PC-3 (cell line): ENCODE measurements at regions not wholly inside any gene's neighbourhood (a gene's known extent, or its start where the extent isn't known, plus 50 kb on each side); places are given as distances from the start of the nearest gene placed in this dataset.

ENCODE experiments used
- ATAC-seq: fragments of 200-7000 bp; cut with Tn5 transposase; 2 replicates; pipeline ENCODE4 v1.9.1; 2020; ENCODE audit warnings: mild to moderate bottlenecking, moderate library complexity
- BruUV-seq: library from RNA; stranded (reverse); fragments of 400-500 nt; replicated peaks from 2 replicates; lab custom pipeline; 2021; lab: Mats Ljungman, UMichigan
- CTCF ChIA-PET: fragments of 300-600 bp; sonication (Branson Sonifier 250); formaldehyde crosslinking; loops from one replicate; lab custom pipeline; 2022; ENCODE audit warnings: antibody characterized with exemption; lab: Charles Lee
- POLR2A ChIA-PET: fragments of 300-600 bp; sonication (Branson Sonifier 250); formaldehyde crosslinking; loops from one replicate; lab custom pipeline; 2022; ENCODE audit warnings: antibody characterized with exemption; ENCODE audit not compliant: unreplicated experiment; lab: Charles Lee
- DNase-seq: peaks from one replicate; pipeline ENCODE4 v3.0.0-alpha.2; 2015
- H2AFZ ChIP-seq: fragments of 300-600 bp; sonication (generic); 2 replicates; pipeline ENCODE4 v1.6.0; 2016; ENCODE audit warnings: antibody characterized with exemption, low read length
- H3F3A ChIP-seq: fragments of 300-600 bp; sonication (generic); one replicate; pipeline ENCODE4 v1.6.0; 2017; ENCODE audit warnings: antibody characterized with exemption, low read length, control low read depth, mild to moderate bottlenecking; ENCODE audit not compliant: unreplicated experiment
- H3K27ac ChIP-seq: fragments of 300-600 bp; sonication (generic); 2 replicates; pipeline ENCODE4 v1.5.1; 2016; ENCODE audit warnings: mild to moderate bottlenecking, low read length
- H3K27me3 ChIP-seq: fragments of 300-600 bp; sonication (generic); 2 replicates; pipeline ENCODE4 v1.6.1; 2016; ENCODE audit warnings: low read length, mixed read lengths
- H3K36me3 ChIP-seq: fragments of 300-600 bp; sonication (generic); 2 replicates; pipeline ENCODE4 v1.6.1; 2016; ENCODE audit warnings: low read depth, mixed run types, low read length, mixed read lengths
- H3K4me1 ChIP-seq: fragments of 300-600 bp; sonication (generic); 2 replicates; pipeline ENCODE4 v1.5.1; 2016; ENCODE audit warnings: low read length; ENCODE audit not compliant: insufficient read depth
- H3K4me2 ChIP-seq: fragments of 300-600 bp; sonication (generic); 2 replicates; pipeline ENCODE4 v1.6.0; 2016; ENCODE audit warnings: low read length
- H3K4me3 ChIP-seq: fragments of 300-600 bp; sonication (generic); 2 replicates; pipeline ENCODE4 v1.5.1; 2016; ENCODE audit warnings: mild to moderate bottlenecking, low read length, mixed read lengths
- H3K79me2 ChIP-seq: fragments of 300-600 bp; sonication (generic); 2 replicates; pipeline ENCODE4 v1.6.1; 2017; ENCODE audit warnings: low read length, mixed read lengths
- H3K9ac ChIP-seq: fragments of 300-600 bp; sonication (generic); 2 replicates; pipeline ENCODE4 v1.6.0; 2016; ENCODE audit warnings: mild to moderate bottlenecking, low read length
- H3K9me2 ChIP-seq: fragments of 300-600 bp; sonication (generic); replicated peaks from 2 replicates; pipeline ENCODE4 v1.6.1; 2016; ENCODE audit warnings: mixed run types, low read length, mixed read lengths
- H3K9me3 ChIP-seq: fragments of 300-600 bp; sonication (generic); 2 replicates; pipeline ENCODE4 v1.6.1; 2016; ENCODE audit warnings: low read length, mixed read lengths
- H4K20me1 ChIP-seq: fragments of 300-600 bp; sonication (generic); 2 replicates; pipeline ENCODE4 v1.6.1; 2016; ENCODE audit warnings: low read length, mixed read lengths
- EZH2 ChIP-seq: fragments of 300-600 bp; sonication (generic); IDR thresholded peaks from one replicate; pipeline ENCODE4 v1.6.1; 2017; ENCODE audit warnings: antibody characterized with exemption, mild to moderate bottlenecking, low read length; ENCODE audit not compliant: unreplicated experiment
- EZH2phosphoT487 ChIP-seq: fragments of 300-600 bp; sonication (generic); IDR thresholded peaks from 2 replicates; pipeline ENCODE4 v1.6.1; 2018; ENCODE audit warnings: mild to moderate bottlenecking, antibody characterized with exemption, low read length, borderline replicate concordance
- intact Hi-C: fragments of 100-400 bp; cut with micrococcal nuclease; formaldehyde crosslinking; loops from 2 replicates; pipeline ENCODE4 v1.9.0; 2023
- TF ChIP-seq, protein P1 (sequence below): fragments of 300-600 bp; sonication (generic); conservative IDR thresholded peaks from 2 replicates; pipeline ENCODE4 v1.5.1; 2017; ENCODE audit warnings: antibody characterized with exemption, low read depth, mild to moderate bottlenecking, low read length

DNA sequence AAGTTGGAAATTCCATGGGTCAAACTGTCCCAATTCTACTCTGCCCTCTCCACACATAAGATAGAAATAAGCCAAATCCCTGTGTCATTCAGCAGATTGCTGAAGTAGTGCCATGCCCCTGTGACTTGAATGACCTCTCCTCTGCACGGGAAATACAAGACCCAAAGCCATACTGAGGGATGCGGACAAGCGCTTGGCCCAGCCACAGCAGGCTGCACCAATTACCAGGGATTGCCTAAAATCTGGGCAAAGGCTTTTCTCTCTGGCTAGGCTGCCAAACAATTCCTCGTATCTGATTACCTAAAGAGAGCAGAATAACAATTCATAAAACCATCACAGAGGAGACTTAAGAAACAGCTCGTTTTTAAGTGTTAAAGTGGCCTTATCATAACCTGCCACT is 421.8 kb upstream of the JARID2 start:
- DNase-seq = no peak

DNA sequence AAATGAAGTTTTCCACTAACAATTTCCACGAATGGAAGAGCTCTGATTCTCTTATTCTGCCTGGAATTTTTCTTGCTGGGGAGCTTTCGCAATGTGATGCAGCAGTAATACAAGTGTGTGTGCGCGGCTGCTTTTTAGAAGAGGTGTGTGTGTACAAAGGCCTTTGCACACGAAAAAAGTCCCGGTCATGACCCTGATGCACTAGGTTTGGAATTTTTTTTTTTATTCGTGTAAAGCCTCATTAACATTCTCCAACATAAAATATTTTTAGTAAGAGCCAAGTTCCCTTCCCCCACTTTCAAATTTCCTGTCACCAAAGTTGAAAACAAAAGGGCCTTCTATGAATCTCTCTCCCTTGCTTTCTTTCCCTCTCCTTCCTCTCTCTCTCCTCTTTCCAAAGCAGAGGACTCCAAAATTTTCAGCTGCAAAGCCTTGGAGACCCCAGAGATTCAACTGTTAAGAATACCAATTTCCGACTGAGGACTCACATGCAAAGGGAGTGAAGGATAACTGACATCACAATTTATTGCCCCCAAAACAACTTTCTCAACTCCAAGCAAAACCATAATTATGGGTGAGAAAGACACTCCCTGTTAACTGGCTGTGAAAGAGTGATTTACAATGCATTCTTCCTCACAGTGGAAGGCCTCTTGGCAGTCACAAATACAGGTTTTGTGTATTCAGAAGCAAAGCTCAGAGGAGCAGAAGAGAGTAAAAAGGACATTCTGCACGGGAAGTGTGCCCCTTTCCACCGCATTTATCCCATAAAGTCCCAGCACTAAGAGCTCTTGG is 421.2 kb upstream of the JARID2 start:
- Histone ChIP-seq H3K27ac (no peak overlapping the region), H4K20me1 (no peaks in the 10 kb centered on the region), H3K4me2 (no peak overlapping the region), H3K36me3 (no peaks in the 10 kb centered on the region), H3K9me2 (no peaks in the 10 kb centered on the region), H3K27me3 (no peaks in the 10 kb centered on the region), H2AFZ (no peak overlapping the region), H3K4me1 (no peaks in the 10 kb centered on the region), H3K9me3 (no peaks in the 10 kb centered on the region), H3K9ac (no peak overlapping the region), H3K79me2 (no peaks in the 10 kb centered on the region), H3K4me3 (no peak overlapping the region), H3F3A (no peaks in the 10 kb centered on the region)
- no peak for TF ChIP-seq EZH2phosphoT487
- no peak for TF ChIP-seq EZH2
- TF ChIP-seq, protein P1, sequence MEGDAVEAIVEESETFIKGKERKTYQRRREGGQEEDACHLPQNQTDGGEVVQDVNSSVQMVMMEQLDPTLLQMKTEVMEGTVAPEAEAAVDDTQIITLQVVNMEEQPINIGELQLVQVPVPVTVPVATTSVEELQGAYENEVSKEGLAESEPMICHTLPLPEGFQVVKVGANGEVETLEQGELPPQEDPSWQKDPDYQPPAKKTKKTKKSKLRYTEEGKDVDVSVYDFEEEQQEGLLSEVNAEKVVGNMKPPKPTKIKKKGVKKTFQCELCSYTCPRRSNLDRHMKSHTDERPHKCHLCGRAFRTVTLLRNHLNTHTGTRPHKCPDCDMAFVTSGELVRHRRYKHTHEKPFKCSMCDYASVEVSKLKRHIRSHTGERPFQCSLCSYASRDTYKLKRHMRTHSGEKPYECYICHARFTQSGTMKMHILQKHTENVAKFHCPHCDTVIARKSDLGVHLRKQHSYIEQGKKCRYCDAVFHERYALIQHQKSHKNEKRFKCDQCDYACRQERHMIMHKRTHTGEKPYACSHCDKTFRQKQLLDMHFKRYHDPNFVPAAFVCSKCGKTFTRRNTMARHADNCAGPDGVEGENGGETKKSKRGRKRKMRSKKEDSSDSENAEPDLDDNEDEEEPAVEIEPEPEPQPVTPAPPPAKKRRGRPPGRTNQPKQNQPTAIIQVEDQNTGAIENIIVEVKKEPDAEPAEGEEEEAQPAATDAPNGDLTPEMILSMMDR = no peak
- BruUV-seq = no TSS peak
- ChIA-PET CTCF (no interaction called here), POLR2A (no interaction called here)
- no peak for DNase-seq
- intact Hi-C loops = no loop called here
- ATAC-seq = no peak

More for the DNA sequence above, 421.8 kb upstream of the JARID2 start:
- Histone ChIP-seq H3K4me1 (no peaks in the 10 kb centered on the region), H3K9me2 (no peaks in the 10 kb centered on the region), H3K79me2 (no peaks in the 10 kb centered on the region), H3K9me3 (no peaks in the 10 kb centered on the region), H3K4me3 (no peak overlapping the region), H2AFZ (no peak overlapping the region), H3F3A (no peaks in the 10 kb centered on the region), H3K36me3 (no peaks in the 10 kb centered on the region), H4K20me1 (no peaks in the 10 kb centered on the region), H3K4me2 (no peak overlapping the region), H3K27me3 (no peaks in the 10 kb centered on the region), H3K27ac (no peak overlapping the region), H3K9ac (no peak overlapping the region)
- intact Hi-C loops = no loop called here
- BruUV-seq = no TSS peak
- CTCF ChIA-PET = no interaction called here
- TF ChIP-seq EZH2phosphoT487 (no peak), EZH2 (no peak)
- TF ChIP-seq, protein P1 = no peak
- POLR2A ChIA-PET = no interaction called here
- ATAC-seq = no peak

DNA sequence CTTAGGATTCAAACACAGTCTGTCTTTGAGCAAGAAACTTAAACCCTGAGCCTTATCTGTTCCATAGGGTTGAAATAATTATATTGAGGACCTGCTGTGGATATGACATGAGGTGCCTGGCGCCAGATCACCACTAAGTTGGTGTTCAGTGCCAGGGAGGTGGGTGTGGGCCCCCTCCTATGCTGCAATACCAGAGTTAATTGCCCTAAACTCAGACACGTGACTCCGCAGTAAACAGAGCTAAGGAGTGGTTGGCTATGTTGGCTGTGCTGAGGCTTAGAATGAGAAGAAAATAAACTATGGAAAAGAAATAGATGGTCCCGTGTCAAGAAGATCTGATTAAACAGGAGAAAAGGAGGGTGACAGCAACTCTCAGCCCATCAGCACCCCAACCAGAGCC is 419.4 kb upstream of the JARID2 start:
- no peak overlapping the region for H2AFZ ChIP-seq
- H3K9me2 ChIP-seq = no peaks in the 10 kb centered on the region
- no peak for DNase-seq
- no peaks in the 10 kb centered on the region for H3K9me3 ChIP-seq
- no peaks in the 10 kb centered on the region for H4K20me1 ChIP-seq
- H3K27me3 ChIP-seq = no peaks in the 10 kb centered on the region
- ATAC-seq = no peak
- H3F3A ChIP-seq = no peaks in the 10 kb centered on the region
- H3K9ac ChIP-seq = no peak overlapping the region
- intact Hi-C loops = no loop called here
- H3K36me3 ChIP-seq = no peaks in the 10 kb centered on the region
- POLR2A ChIA-PET = no interaction called here
- H3K4me1 ChIP-seq = no peaks in the 10 kb centered on the region
- H3K4me2 ChIP-seq = no peak overlapping the region
- H3K27ac ChIP-seq = no peak overlapping the region
- no peaks in the 10 kb centered on the region for H3K79me2 ChIP-seq
- CTCF ChIA-PET = no interaction called here
- H3K4me3 ChIP-seq = no peak overlapping the region
- TF ChIP-seq, protein P1 = no peak
- TF ChIP-seq EZH2 (no peak), EZH2phosphoT487 (no peak)
- BruUV-seq = no TSS peak
